NOMO-1 (cell line): ENCODE measurements at regions not wholly inside any gene's neighbourhood (a gene's known extent, or its start where the extent isn't known, plus 50 kb on each side); places are given as distances from the start of the nearest gene placed in this dataset.
A peak's percentile ranks its signal among the peaks of the same experiment; 100 is the strongest.
"Not testable (repeated sequence)": the region's sequence is repeated elsewhere in the genome, so short reads cannot be mapped to it uniquely, and the experiment has no call there.

Experiments
- DNase-seq, 2 experiments: peaks; one replicate each; lab custom pipeline; 2025; ENCODE audit not compliant: unreplicated experiment in 2 of 2; lab: John Stamatoyannopoulos, UW

DNA sequence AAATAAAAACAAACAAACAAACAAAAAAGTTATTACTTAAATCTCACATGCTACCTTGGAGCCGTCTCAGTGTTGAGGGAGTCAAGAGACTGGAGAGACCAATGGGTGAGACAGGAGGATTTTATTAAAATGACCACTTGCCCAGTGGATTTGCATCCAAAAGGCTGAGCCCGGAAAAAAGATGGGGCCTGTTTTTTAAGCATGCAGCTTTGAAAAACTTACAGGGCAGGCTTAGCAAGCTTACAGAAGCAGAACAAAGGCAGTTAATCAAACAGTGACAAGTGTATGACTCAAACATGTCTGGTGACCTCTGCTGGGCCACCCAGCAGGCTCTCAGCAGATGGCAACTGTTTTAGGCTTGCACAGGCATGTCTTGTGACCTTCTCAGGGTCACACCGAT lies 82.5 kb downstream of the POTEH start:
- peak in 1 of 2 experiments; percentile 55 for DNase-seq

- not testable (repeated sequence) for DNase-seq
Observed at GRCh38 chr22:15775118-15775517, 85.3 kb downstream of the POTEH start.

GRCh38 chr22:15775670-15776669 lies 86.1 kb downstream of the POTEH start:
- not testable (repeated sequence) for DNase-seq

DNA sequence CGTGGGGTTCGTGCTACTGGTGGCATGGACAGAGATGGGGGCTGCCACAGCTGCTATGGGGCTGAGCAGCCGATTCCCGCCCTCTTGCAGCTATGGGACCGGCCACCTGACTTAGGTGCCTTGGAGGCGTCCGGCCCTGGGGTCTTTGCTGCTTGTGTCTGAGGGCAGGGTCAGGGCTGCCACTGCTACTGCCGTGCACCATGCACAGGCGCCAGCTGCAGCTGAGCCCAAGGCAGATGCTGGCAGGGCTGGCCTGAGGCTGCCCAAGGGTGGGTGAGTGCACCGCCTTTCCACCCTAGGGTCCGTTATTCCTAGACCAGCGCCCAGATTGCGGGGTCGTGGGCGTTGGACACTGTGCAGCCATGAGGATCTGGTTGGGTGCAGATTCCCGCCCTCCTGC lies 86.9 kb downstream of the POTEH start:
- not testable (repeated sequence) for DNase-seq

DNA sequence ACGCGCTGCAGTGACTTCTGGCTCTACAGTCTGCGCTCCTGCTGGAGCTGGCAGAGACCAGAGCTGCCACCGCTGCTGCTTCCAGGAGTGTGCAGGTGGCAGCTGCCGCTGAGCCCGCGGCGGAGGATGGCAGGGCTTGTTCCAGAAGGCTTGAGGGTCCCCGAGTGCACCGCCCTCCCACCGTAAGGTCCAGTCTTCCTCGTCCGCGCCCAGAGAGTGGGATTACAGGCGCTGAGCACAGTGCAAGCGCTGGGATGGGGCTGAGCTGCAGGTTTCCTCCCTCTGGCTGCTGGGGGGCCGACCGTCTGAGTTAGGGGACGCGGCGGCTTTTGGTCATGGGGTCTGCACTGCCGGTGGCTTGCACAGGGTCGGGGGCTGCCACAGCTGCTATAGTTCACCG lies 87.3 kb downstream of the POTEH start:
- DNase-seq, result not testable (repeated sequence)

- not testable (repeated sequence) for DNase-seq
Observed at GRCh38 chr22:15777557-15777956, 87.7 kb downstream of the POTEH start.

- DNase-seq, result not testable (repeated sequence)
Observed at GRCh38 chr22:15778366-15778765, 88.5 kb downstream of the POTEH start.

DNA sequence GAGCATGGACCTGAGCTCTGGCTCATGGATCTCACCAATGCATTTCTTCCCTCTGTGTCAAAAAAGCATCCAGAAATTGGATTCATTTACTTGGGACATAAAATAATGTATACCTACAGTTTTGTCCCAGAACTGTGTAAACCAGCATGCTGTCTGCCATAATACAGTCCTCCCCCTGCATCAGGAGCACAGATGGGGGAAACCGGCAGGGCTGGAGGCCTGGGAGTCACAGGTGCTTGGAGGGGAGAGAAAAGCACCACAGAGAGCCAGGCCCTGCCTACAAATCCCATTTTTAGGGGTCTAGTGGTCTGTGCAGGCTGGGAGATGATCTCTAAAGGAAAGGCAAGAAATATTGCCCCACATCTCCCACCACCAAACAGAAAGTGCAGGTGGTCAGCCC lies 91.8 kb downstream of the POTEH start:
- DNase-seq, result not testable (repeated sequence)

GRCh38 chr22:15782933-15783332 lies 93.1 kb downstream of the POTEH start:
- not testable (repeated sequence) for DNase-seq

- DNase-seq, result not testable (repeated sequence)
Observed at GRCh38 chr22:15784383-15785085, 94.7 kb downstream of the POTEH start.

DNA sequence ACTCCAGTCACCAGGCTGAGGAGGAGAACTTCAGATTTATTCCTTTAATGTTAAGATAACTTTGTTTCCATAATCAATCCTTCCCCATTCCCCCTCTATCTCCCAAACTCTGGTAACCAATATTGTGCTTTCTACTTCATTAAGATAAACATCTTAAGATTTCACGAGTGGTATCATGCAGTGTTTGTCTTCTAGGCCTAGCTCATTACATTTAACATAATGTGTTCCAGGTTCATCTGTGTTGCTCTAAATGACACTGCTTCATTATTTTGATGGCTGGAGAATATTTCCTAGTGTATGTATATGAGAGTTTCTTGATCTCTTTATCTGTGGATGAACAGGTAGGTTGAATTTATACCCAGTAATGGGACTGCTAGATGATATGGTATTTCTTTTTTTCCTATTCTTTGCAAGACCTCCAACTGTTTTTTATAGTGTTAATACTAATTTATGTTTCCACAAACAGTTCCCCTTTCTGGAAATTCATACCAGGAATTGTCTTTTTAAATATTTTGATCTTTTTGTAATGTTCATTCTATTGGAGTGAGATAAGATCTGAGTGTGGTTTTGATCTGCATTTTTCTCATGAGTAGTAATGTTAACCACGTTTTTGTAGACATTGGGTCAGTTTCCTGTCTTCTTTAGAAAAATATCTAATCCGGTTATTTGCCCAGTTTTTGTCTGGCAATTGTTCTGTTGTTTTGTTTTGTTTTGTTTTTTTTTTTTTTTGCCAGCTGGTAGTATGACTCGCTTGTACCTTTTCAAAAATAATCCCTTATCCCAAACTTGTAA lies 97.3 kb downstream of the POTEH start:
- DNase-seq, result not testable (repeated sequence)

- not testable (repeated sequence) for DNase-seq
Observed at GRCh38 chr22:15791557-15791956, 101.7 kb downstream of the POTEH start.

- not testable (repeated sequence) for DNase-seq
Observed at GRCh38 chr22:15799935-15800334, 110.1 kb downstream of the POTEH start.

GRCh38 chr22:15811141-15811540 lies 121.3 kb downstream of the POTEH start:
- DNase-seq, result not testable (repeated sequence)

GRCh38 chr22:15815783-15816182 lies 126.0 kb downstream of the POTEH start:
- DNase-seq, result not testable (repeated sequence)

DNA sequence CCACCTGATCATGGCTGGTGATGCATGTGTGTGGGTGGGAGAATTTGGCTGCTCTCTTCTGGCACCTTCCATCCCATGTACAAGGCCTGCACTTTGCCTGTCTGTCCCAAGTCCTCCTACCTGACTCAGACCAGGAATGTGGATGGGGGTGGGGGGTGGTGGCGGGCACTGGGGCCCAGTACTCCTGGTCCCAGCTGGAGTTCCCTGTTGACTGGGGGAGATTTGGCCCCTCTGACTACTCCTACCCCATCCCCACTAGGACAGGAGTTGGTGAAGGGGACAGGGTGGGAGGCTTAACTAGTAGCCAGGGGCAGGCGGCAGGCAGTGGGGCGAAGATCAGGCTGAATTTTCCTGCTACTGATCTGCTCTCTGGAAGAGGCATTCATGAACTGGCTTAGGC lies 126.6 kb downstream of the POTEH start:
- not testable (repeated sequence) for DNase-seq

DNA sequence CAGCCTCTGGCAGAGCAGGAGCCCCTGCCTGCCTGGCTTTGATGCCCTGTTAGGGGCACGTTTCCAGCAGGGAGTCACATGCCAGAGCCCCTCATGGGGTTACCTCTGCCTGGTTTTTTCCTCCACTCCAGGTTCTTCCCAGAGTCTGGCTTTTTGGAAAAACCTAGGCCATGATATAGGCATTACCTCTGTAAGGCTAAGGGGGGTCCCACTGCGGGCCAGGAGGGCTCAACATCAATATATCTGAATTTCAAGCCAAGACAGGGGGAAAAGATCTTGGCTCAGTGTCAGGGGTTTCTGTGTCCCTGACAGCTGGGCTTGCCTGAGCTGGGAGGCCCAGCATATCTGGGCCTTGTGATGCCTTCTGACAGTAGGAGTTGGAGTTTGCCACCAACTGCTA lies 127.4 kb downstream of the POTEH start:
- not testable (repeated sequence) for DNase-seq

DNA sequence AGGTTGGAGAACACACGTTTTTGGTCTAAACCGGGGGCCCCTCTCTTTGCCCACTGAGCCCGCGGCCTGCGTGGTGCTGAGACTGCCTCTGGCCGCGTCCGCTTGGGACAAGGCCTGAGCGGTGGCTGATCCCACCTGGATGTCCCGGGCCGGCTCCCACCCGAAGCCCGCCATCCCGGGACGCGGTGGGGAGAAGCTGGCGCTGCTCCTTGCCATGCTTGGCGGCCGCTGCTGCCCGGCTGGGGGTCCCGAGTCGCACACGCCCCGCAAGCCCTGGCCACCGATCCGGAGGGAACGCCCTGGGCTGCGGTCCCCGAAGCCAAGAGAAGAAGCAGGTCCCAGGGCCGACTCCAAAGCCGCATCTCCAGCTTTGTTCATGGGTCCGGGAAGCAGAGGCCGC lies 130.1 kb downstream of the POTEH start:
- DNase-seq, result not testable (repeated sequence)

DNA sequence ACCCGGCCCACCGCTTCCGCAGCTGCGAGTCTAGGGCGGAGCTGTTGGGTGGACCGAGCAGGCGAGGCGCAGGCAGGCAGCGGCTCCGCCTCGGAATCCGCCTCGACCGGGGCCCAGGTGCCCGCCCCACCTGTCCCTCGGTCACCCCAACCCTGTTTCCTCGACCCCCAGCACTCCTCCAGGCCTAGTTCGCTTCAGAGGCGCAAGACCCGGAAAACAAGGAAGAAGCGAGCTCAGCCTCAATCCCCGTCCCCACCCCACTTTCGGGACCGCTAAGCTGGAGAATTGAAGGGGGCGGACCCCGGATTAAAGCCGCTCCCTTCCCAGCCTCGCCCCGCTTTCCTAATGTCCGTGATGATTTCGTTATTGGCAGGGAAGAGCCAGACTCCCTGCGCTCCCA lies 131.3 kb downstream of the POTEH start:
- DNase-seq, result not testable (repeated sequence)

DNA sequence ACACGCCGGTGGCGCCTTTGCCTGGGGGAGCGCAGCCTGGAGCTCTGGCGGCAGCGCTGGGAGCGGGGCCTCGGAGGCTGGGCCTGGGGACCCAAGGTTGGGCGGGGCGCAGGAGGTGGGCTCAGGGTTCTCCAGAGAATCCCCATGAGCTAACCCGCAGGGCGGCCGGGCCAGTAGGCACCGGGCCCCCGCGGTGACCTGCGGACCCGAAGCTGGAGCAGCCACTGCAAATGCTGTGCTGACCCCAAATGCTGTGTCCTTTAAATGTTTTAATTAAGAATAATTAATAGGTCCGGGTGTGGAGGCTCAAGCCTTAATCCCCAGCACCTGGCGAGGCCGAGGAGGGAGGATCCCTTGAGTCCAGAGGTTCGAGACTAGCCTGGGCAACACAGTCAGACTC lies 132.2 kb downstream of the POTEH start:
- not testable (repeated sequence) for DNase-seq

DNA sequence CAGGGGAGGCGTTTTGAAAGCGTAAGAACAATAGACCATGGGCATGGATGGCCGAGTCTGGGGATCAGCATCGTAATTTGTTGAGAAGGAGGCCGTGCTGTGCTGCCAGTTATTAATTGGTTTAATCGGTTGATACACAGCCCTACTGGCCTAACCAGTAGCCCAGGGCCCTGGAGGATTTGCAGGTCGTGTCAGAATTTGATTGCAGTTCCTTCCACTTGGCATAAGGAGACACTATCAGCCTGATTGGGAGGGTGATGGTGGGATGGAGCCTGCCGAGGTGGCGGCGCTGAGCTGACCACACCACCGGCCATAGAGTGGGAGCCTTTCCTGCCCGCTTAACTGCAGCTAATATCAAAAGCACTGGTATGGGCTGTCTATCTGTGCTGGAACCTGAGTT lies 133.4 kb downstream of the POTEH start:
- not testable (repeated sequence) for DNase-seq
